MCF 10A (cell line): ENCODE measurements at regions not wholly inside any gene's neighbourhood (a gene's known extent, or its start where the extent isn't known, plus 50 kb on each side); places are given as distances from the start of the nearest gene placed in this dataset.

Experiments used
- BruUV-seq: library from RNA; stranded (reverse); fragments of 400-500 nt; replicated peaks from 2 replicates; lab custom pipeline; 2021; lab: Mats Ljungman, UMichigan
- CTCF ChIA-PET: fragments of 300-600 bp; sonication (Branson Sonifier 250); formaldehyde crosslinking; extraction: SDS; loops from one replicate; lab custom pipeline; 2021; ENCODE audit warnings: antibody characterized with exemption, inconsistent platforms; lab: Yijun Ruan, JAX
- POLR2A ChIA-PET: fragments of 300-600, 350-650 bp; sonication (Branson Sonifier 250); formaldehyde crosslinking; extraction: SDS; loops from one replicate; lab custom pipeline; 2020; ENCODE audit warnings: antibody characterized with exemption, inconsistent platforms; lab: Yijun Ruan, JAX
- DNase-seq: peaks from one replicate; pipeline ENCODE4 v3.0.0-alpha.2; 2018; ENCODE audit not compliant: unreplicated experiment
- H3K27ac Mint-ChIP-seq: one replicate; pipeline ENCODE4 v1.8.0; 2022; ENCODE audit warnings: mild to moderate bottlenecking, low read depth, mixed read lengths; ENCODE audit not compliant: unreplicated experiment
- H3K27me3 Mint-ChIP-seq: one replicate; pipeline ENCODE4 v1.8.0; 2022; ENCODE audit warnings: mixed read lengths; ENCODE audit not compliant: insufficient read depth, unreplicated experiment
- H3K36me3 Mint-ChIP-seq: one replicate; pipeline ENCODE4 v1.8.0; 2022; ENCODE audit warnings: mild to moderate bottlenecking, moderate library complexity, mixed read lengths; ENCODE audit not compliant: insufficient read depth, unreplicated experiment
- H3K4me1 Mint-ChIP-seq: one replicate; pipeline ENCODE4 v1.8.0; 2022; ENCODE audit warnings: mixed read lengths; ENCODE audit not compliant: insufficient read depth, unreplicated experiment
- H3K4me3 Mint-ChIP-seq: one replicate; pipeline ENCODE4 v1.8.0; 2022; ENCODE audit warnings: mild to moderate bottlenecking, moderate library complexity, mixed read lengths; ENCODE audit not compliant: unreplicated experiment
- H3K9me3 Mint-ChIP-seq: one replicate; pipeline ENCODE4 v1.8.0; 2022; ENCODE audit warnings: mixed read lengths; ENCODE audit not compliant: unreplicated experiment
- intact Hi-C: fragments of 100-400 bp; cut with micrococcal nuclease; formaldehyde crosslinking; loops from 2 replicates; pipeline ENCODE4 v1.14.1; 2022
- TF ChIP-seq, protein P1 (sequence below): fragments of 200-600 bp; IDR thresholded peaks from one replicate; pipeline ENCODE4 v1.8.0; 2022; ENCODE audit warnings: antibody characterized with exemption, mild to moderate bottlenecking; ENCODE audit not compliant: unreplicated experiment

DNA sequence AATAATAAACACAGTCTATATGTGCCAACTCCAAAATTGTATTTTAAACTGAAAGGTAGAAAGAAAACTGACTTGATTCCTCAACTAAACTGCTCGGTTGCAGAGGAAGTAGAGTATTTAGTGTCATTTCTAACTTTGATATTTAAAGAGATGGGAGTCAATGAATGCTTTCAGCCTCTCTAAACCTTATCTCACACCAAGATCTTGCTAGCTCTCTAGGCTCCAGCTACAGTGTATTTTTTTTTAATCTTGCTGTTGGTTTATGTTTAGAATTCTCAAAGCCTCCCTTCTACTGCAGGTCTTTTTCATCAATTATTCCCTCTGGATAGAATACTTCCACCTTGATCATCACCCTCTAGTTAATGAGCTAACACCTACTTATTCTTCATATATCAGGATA, 419.4 kb upstream of the ZNF462 start:
- ChIA-PET POLR2A (no interaction called here), CTCF (no interaction called here)
- Mint-ChIP-seq H3K9me3 (no peaks in the 10 kb centered on the region), H3K4me3 (no peak overlapping the region), H3K27me3 (no peaks in the 10 kb centered on the region), H3K27ac (no peak overlapping the region), H3K4me1 (no peaks in the 10 kb centered on the region), H3K36me3 (no peaks in the 10 kb centered on the region)
- no TSS peak for BruUV-seq
- intact Hi-C loops: no loop called here
- DNase-seq: no peak
- TF ChIP-seq, protein P1, sequence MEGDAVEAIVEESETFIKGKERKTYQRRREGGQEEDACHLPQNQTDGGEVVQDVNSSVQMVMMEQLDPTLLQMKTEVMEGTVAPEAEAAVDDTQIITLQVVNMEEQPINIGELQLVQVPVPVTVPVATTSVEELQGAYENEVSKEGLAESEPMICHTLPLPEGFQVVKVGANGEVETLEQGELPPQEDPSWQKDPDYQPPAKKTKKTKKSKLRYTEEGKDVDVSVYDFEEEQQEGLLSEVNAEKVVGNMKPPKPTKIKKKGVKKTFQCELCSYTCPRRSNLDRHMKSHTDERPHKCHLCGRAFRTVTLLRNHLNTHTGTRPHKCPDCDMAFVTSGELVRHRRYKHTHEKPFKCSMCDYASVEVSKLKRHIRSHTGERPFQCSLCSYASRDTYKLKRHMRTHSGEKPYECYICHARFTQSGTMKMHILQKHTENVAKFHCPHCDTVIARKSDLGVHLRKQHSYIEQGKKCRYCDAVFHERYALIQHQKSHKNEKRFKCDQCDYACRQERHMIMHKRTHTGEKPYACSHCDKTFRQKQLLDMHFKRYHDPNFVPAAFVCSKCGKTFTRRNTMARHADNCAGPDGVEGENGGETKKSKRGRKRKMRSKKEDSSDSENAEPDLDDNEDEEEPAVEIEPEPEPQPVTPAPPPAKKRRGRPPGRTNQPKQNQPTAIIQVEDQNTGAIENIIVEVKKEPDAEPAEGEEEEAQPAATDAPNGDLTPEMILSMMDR: no peak

GRCh38 chr9:106445107-106445506, 417.9 kb upstream of the ZNF462 start:
- BruUV-seq: no TSS peak
- H3K4me3 Mint-ChIP-seq: no peak overlapping the region
- no peaks in the 10 kb centered on the region for H3K36me3 Mint-ChIP-seq
- no peak overlapping the region for H3K27ac Mint-ChIP-seq
- no peaks in the 10 kb centered on the region for H3K4me1 Mint-ChIP-seq
- intact Hi-C loops: no loop called here
- POLR2A ChIA-PET: interaction anchor here (0.7 kb wide), 1 partner anchor 1046 kb away, joined by 3 read pairs; no protein-coding TSS in a partner anchor
- TF ChIP-seq, protein P1: no peak
- CTCF ChIA-PET: interaction anchor here (0.6 kb wide), 1 partner anchor 286 kb away, joined by 7 read pairs; no protein-coding TSS in a partner anchor
- DNase-seq: no peak
- no peaks in the 10 kb centered on the region for H3K27me3 Mint-ChIP-seq
- no peaks in the 10 kb centered on the region for H3K9me3 Mint-ChIP-seq

- CTCF ChIA-PET: interaction anchor here (0.7 to 0.9 kb wide), 2 partner anchors 28 to 607 kb away, joined by 5 read pairs; no protein-coding TSS in a partner anchor
- POLR2A ChIA-PET: no interaction called here
- TF ChIP-seq, protein P1: no peak
- H3K36me3 Mint-ChIP-seq: no peaks in the 10 kb centered on the region
- no peak overlapping the region for H3K4me3 Mint-ChIP-seq
- H3K4me1 Mint-ChIP-seq: no peaks in the 10 kb centered on the region
- no peak for DNase-seq
- no peak overlapping the region for H3K27ac Mint-ChIP-seq
- intact Hi-C loops: no loop called here
- no peaks in the 10 kb centered on the region for H3K9me3 Mint-ChIP-seq
- no TSS peak for BruUV-seq
- no peaks in the 10 kb centered on the region for H3K27me3 Mint-ChIP-seq
These were observed 413.5 kb upstream of the ZNF462 start for GRCh38 chr9:106449336-106449927.

DNA sequence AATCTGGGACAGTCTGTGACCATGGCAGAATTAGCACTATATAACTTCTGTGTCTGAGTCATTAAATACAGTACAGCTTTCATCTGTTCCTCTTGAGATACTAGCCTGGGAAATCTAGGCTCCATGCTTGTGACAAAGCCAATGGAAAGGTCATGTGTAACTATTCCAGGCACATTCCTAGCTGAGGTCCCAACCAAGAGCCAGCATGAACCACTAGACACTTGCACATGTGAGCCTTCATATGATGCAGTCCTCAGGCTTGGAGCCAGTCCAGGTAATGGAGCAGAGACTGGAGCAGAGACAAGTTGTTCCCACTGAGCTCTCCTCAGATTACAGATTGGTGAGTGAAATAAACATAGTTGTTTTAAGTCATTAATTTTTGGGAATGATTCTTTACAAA, 412.4 kb upstream of the ZNF462 start:
- Mint-ChIP-seq H3K4me3 (no peak overlapping the region), H3K9me3 (no peaks in the 10 kb centered on the region), H3K4me1 (no peaks in the 10 kb centered on the region), H3K36me3 (no peaks in the 10 kb centered on the region), H3K27ac (no peak overlapping the region), H3K27me3 (no peaks in the 10 kb centered on the region)
- TF ChIP-seq, protein P1: no peak
- intact Hi-C loops: no loop called here
- no TSS peak for BruUV-seq
- DNase-seq: peak; percentile 9
- CTCF ChIA-PET: no interaction called here
- POLR2A ChIA-PET: interaction anchor here (0.6 kb wide), 1 partner anchor 22 kb away, joined by 3 read pairs; no protein-coding TSS in a partner anchor
